HG02798 (cell line): ENCODE measurements at regions not wholly inside any gene's neighbourhood (a gene's known extent, or its start where the extent isn't known, plus 50 kb on each side); places are given as distances from the start of the nearest gene placed in this dataset.

ENCODE experiments used
- ATAC-seq: cut with Tn5 transposase; IDR thresholded peaks from one replicate; pipeline ENCODE4 v1.9.1; 2021; ENCODE audit warnings: mild to moderate bottlenecking; ENCODE audit not compliant: unreplicated experiment, poor library complexity

GRCh38 chr2:128617029-128617590 is 298.4 kb upstream of the HS6ST1 start:
- no peak for ATAC-seq

DNA sequence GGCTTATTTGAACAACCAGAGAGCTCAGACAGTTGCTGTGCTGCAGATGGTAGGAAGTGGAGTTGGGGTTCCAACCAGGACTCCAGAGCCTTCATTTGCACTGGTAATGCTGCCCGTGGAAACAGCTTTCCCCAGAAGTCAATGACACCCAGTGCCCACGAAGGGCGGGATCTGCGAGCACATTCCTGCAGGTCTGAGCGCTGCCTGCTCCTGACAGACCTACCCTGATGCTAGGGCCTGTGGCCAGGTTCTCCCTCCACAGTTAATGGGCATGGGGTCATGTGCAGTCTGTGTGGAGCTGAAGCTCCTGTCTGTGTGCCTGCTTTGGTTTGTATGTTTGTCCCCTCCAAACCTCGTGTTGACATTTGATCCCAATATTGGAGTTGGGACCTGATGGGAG is 299.0 kb upstream of the HS6ST1 start:
- no peak for ATAC-seq

- no peak for ATAC-seq
Measured at GRCh38 chr2:128618642-128619041, 300.0 kb upstream of the HS6ST1 start.

DNA sequence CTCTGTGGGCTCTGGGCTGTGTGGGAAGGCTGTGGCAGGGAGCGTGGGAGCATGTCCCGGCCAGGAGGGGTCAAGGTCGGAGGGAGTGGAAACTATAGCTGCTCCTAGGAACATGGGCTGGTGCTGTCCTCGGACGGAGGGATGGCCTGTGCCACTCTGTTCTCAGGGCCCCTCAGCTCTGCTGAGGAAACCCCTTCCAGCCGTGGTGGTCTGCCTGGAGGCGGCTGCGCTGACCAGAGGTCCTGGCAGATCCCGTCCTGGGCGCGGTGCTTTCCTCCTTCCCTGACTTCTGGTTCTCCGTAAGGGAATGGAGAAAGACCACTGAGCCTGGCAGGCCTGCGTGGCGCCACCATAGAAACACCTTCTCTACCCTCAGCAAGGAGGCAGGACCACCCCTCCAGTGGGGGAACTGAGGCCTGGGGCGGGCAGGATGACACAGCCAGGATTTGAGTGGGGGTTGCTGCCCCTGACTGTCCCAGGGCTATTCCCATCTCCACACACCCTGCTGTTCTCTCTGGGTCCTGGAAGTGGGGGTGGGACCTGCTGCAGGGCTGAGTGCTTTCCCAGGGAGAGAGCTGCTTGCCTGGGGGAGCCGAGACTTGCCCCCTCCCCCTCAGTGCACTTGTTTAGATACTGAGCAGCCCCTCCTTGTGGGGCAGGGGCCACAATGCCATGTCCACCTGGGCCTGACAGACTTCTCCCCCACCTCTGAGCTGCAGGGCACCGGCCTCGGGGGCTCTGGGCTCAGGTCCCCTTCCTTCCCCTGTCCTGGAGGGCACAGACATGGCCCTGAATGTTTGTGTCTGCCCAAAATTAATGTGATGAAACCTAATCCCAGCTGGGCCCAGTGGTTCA is 301.0 kb upstream of the HS6ST1 start:
- ATAC-seq = no peak

DNA sequence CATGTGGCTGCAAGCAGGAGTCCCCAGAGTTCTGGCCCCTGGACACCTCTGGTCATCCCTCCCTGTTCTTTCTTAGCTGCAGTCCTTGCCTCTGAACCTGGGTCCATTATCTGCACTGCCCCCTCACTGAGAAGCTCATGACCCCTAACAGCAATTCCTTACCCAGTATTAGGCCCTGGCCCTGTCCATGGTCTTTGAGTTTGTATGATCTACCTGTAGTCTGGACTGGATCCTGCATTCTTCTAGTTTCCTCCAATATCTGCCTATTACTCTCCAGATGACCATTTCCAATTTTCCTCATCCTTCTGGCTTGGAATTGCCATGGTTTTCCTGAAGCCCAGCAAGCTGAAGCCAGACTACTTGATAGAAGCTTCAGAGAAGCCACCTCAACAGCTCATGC is 302.4 kb upstream of the HS6ST1 start:
- no peak for ATAC-seq

DNA sequence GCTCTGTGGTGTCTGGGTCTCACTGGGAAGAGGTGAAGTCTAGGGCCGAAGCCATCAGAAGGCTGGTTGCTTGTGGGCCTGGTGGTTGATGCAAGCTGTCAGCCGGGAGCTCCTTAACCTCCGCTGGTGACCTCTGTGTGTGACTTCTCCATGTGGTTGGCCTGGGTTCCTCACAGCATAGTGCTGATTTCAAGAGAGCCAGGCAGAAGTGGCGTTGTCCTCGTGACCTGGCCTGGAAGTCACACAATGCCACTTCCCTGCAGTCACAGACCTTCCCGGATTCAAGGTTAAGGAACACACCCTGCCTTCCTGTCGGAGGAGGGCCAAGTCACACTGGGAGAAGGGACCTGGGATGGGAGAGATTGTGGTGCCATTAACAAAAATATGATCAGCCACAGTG is 303.7 kb upstream of the HS6ST1 start:
- no peak for ATAC-seq

DNA sequence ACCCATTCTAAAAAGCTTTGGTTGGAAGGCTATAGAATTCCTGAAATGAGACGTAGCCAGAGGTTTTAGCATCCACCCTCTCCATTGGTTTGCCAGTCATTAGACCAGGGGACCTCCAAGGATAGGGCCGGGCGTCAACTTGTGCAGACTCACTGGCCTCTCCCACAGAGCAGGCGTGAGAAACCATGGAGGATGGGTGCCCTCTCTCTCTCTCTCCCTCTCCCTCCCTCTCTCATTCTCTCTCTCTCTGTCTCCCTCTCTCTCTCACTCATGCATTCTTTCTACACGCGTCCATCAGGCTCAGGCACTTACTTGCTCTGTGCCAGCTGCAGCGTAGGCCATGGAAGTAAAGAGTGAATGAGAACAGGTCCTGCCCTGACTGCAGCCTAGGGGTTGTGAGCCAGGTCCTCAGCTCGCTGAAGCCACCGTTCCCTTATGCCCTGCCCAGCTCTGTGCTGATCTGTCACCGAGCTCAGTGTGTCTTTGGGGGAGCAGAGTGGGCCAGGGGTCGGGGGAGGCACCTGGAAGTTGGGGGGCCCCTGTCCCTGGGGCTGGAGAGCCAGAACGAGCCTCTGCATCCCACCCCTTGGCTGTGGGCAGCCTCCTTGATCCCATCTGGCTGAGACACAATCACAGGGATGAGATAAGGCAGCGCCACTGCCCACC is 304.4 kb upstream of the HS6ST1 start:
- no peak for ATAC-seq

DNA sequence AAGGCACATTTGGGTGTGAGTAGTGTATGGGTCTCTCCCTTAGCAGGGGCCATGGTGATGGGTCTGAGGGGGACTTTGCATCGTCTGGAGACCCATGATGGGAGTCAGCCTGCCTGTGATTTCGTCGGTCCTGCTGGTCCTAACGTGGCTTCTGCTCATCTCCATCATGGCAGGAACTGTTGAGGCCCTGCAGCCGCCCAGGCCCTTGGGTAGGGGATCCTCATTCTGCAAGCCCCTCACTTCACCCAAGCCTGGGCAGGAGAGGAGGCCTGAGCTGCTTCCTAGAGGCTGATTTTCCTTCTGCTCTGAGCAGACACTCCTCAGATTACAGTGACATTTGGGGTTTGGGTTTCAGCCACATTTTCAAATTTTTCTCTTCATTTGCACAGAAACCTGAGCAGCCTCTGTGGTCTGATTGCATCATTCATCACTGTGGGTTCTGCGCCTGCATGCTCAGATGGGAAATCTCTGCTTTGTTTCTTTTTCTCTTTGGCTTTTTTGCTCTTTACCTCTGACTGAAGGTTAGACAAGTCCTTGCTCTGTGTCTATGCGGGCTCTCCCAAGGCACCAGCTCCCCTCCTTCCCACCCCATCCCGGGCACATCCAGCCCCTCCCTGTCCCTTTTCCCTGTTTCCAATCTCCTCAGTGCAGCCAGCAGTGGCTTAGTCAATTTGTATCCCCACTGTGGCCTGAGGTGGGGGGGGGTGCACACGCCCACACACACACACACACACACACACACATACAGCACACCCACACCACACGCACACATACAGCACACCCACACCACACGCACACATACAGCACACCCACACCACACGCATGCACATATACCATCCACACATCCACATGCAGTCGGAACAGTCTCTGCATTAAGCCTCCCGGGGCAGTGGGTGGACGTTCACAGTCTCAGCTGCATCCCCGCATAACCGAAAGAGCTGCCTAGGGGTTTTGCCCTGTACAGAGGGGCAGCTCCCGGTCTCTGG is 305.4 kb upstream of the HS6ST1 start:
- peak; percentile 78 for ATAC-seq

- no peak for ATAC-seq
Measured at GRCh38 chr2:128624956-128625355, 306.3 kb upstream of the HS6ST1 start.

DNA sequence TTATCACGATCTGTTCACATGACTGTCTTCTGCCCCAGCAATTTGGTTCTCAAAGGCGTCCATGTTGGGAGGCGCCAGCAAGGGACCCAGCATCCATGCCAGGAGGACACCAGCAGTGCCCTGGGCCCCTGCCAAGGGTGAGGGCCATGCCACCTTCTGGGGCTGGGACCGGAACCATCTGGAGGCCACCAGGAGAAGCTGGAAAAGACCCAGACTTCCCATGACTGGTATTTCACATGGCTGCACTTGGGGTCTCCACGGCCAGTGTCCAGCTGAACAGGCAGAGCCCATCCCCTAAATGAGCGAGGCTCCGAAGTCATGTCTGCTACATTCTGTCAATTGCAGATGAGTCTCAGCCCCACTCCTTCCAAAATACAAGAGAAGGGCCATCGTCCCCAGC is 306.8 kb upstream of the HS6ST1 start:
- ATAC-seq = no peak

GRCh38 chr2:128625963-128626759 is 307.5 kb upstream of the HS6ST1 start:
- ATAC-seq = no peak

- ATAC-seq = no peak
Measured at GRCh38 chr2:128626760-128627511, 308.3 kb upstream of the HS6ST1 start.

GRCh38 chr2:128628206-128628605 is 309.5 kb upstream of the HS6ST1 start:
- ATAC-seq = no peak

GRCh38 chr2:128628996-128629395 is 310.3 kb upstream of the HS6ST1 start:
- ATAC-seq = no peak

GRCh38 chr2:128630974-128631697 is 312.5 kb upstream of the HS6ST1 start:
- ATAC-seq = no peak

DNA sequence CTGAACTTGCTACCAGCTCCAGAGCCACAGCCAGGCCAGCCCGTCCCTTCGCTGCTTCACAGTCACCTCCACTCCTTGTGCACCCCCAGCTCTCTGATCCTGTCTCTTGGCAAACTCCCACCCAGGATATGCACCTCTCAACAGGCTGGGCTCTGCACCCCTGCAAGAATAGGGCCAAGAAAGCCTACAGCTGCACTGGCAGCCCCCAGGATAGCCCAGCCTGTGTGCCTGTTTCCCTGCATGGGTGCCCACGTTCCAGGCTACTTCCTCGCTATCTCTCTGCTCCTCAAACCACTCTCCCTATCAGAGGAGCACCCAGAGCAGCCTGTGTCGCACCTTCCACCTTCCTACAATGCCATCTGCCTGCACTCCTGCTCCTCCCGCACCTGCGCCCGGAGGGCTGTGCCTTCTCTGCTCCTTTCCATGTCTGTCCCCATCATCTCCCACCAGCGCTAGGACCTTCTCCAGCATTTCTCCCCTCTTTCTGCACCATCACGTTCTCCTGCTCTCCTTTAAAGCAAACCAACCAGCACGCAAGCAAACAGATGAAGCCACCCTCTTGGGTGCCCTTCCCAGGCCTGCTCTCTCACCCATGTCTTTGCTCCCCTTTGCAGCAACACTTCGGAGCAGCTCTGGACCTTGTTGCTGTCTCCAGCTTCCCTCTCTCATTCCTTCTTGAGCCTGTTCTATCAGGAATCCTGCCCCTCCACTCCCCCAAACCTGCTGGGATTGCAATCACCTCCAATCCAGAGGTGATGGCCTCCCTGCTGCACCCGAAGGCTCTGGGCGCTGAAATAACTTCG is 313.2 kb upstream of the HS6ST1 start:
- no peak for ATAC-seq

DNA sequence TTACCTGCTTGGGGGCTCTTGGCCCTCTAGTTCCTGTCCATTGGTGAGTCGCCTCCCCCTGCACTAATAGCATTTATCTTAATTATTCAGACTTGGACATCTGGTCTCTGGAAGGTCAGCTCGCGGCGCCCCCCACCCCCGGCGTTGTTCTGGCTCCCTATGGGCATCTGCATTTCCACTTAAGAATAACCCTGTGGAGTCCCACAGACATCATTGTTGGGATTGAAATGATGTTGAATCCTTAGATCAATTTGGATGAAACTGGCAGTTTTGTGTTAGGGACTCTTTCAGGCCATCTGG is 313.8 kb upstream of the HS6ST1 start:
- ATAC-seq = no peak

GRCh38 chr2:128633501-128633900 is 314.8 kb upstream of the HS6ST1 start:
- no peak for ATAC-seq
